Lower leg skin (tissue), 4 donors: ENCODE measurements at regions not wholly inside any gene's neighbourhood (a gene's known extent, or its start where the extent isn't known, plus 50 kb on each side); places are given as distances from the start of the nearest gene placed in this dataset.

ENCODE experiments used
- DNase-seq, 2 donors: peaks; one replicate each; pipeline ENCODE4 v3.0.0-alpha.2; 2019; ENCODE audit warnings: low spot score in 2 of 2
- H3K4me3 ChIP-seq: fragments of 200-600 bp; sonication (generic); 2 replicates; pipeline ENCODE4 v1.5.1; 2017; ENCODE audit warnings: mild to moderate bottlenecking, low read depth; ENCODE audit not compliant: poor library complexity, severe bottlenecking
- CTCF ChIP-seq, 3 donors: fragments of 450-650 bp; IDR thresholded peaks; one replicate each; pipeline ENCODE4 v1.5.1; 2016; ENCODE audit warnings: antibody characterized with exemption in 3 of 3, mild to moderate bottlenecking in 3 of 3, moderate library complexity in 2 of 3
- POLR2A ChIP-seq, 2 donors: fragments of 450-650 bp; IDR thresholded peaks; one replicate each; pipeline ENCODE4 v1.6.1; 2016 to 2017; ENCODE audit warnings: antibody characterized with exemption in 2 of 2, mild to moderate bottlenecking in 1 of 2, moderate library complexity in 1 of 2
- WGBS, 2 donors: methylation state at CpG; one replicate each; pipeline ENCODE4 v1.1.5; 2018; 5-methylcytosine and 5-hydroxymethylcytosine counted together
- intact Hi-C: fragments of 100-400 bp; cut with DNase I; formaldehyde crosslinking; loops from one replicate; pipeline ENCODE4 v1.15.0; 2023; ENCODE audit warnings: low total_unique reads

DNA sequence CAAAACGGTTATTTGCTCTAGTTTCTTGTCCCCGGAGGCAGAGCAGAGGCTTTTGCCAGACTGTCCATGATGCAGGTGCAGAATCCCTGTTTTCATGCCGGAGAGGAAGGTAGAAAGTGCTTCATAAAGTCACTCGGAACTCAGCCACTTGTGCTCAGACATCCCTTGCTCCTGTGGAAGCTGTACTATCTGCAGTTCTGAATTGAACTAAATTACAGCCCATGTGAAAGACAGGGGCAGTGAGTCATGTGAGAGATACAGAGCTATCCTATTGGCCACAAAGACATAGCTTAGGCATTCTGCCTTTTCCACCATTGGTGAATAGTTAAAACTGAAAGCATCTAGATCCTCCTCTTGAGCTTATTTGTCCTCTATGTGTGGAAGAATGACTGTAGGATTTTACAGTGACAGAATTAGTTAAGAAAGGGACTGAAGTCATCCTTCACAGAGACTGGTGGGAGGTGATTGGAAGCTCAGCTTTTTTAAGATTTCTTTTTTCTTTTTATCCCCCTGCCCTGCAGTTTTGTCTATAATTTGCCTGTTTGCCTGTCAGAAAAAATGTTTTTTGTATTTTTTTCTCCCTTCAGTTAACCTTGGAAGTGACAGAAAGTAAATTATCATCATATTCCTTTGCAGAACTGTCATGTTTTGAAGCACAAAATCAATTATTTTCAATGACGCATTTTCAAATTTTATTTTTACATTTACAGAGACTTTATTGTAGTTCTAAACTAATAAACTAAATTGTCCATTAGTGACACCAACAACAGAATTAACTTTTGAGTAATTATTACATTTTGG, 298.6 kb downstream of the PTPRC start:
- 11 to 17% methylated on average over 5 of the region's 5 CpGs for WGBS, 2 donors
- TF ChIP-seq POLR2A (IDR thresholded peaks at IDR 0.05) (no peak), CTCF (IDR thresholded peaks at IDR 0.05) (no peak)
- H3K4me3 ChIP-seq = peak overlapping the region; percentile 29
- intact Hi-C loops = no loop called here
- peak; percentile 53 to 84 for DNase-seq

DNA sequence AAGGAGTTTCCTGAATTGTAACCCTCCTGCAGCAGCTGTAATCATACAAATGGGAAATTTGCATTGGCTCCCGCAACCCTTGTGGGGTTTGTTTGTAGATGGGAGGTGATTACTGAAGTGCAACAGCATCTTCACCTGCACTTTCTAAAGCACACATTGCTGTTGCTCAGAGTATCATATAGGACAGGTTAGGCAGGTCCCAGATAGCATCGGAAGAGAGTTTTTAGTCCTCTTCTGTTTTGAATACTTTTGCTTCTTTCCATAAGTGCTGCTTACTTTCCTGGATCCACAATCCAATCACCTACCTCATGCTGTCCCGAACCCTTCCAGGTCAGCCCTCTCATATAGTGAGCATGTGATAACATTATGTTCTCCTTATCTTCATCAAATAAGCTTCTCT, 300.4 kb downstream of the PTPRC start:
- H3K4me3 ChIP-seq = no peak overlapping the region
- TF ChIP-seq CTCF (IDR thresholded peaks at IDR 0.05) (no peak), POLR2A (IDR thresholded peaks at IDR 0.05) (no peak)
- no peak for DNase-seq
- WGBS, 2 donors = 93 to 95% methylated on average over 3 of the region's 3 CpGs
- intact Hi-C loops = no loop called here

DNA sequence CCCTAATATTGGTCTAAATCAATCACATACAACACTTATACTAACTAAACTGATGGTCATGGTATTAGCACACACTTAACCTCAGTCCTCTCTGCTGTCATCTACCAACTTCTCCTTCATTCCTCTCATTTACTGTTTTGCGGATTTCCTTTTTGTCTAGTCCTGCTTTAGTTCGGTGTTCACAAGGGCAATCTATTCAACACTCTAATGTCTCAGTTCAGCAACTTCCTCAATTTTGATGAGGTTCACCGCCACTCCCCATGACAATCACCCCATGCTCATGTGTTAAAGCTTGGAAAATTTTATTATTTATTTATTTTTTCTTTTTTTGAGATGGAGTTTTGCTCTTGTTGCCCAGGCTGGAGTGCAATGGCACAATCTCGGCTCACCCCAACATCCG, 301.1 kb downstream of the PTPRC start:
- DNase-seq = peak in 1 of 2 donors; percentile 63
- 92% methylated on average over 5 of the region's 5 CpGs for WGBS, 2 donors
- intact Hi-C loops = no loop called here
- TF ChIP-seq CTCF (IDR thresholded peaks at IDR 0.05) = no peak
- no peak for TF ChIP-seq POLR2A (IDR thresholded peaks at IDR 0.05)
- H3K4me3 ChIP-seq = no peak overlapping the region

GRCh38 chr1:198942466-198942865, 303.6 kb downstream of the PTPRC start:
- no peak overlapping the region for H3K4me3 ChIP-seq
- intact Hi-C loops = no loop called here
- no peak for DNase-seq
- TF ChIP-seq CTCF (IDR thresholded peaks at IDR 0.05) = no peak
- no peak for TF ChIP-seq POLR2A (IDR thresholded peaks at IDR 0.05)
- 89 to 90% methylated on average over 4 of the region's 4 CpGs for WGBS, 2 donors

DNA sequence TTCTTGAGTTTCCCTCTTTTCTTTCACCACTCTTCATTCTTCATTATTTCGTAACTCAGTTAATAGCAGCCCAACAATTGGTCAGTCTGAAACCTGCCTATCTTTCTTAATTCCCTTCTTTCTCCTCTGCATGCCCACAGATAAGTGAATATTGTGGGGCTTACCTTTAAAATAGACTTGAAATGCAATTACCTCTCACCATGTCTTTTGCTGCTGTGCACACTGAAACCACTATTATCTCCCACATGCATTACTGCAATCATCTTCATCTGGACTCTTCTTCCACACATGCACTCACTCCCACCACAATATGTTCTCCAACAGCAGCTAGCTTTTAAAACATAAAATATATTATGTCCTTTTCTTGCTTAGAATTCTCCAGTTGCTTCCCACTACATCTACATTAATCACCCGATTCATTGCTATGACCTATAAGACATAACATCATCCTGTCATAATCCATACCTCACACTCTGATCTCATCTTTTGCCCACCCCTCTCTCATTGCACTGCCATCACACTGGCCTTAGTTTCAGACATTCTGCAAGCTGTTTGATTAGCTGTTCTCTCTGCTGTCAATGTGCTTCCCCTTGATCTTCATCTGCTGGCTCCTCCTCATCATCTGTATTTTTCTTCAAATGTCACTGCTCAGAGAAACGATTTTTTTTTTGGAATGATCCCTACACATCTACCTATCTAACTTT, 304.8 kb downstream of the PTPRC start:
- TF ChIP-seq POLR2A (IDR thresholded peaks at IDR 0.05) = no peak
- TF ChIP-seq CTCF (IDR thresholded peaks at IDR 0.05) = no peak
- intact Hi-C loops = no loop called here
- WGBS, 2 donors = 74 to 82% methylated on average over 3 of the region's 3 CpGs
- DNase-seq = no peak
- H3K4me3 ChIP-seq = no peak overlapping the region
